ENCODE measurements at regions not wholly inside any gene's neighbourhood (a gene's known extent, or its start where the extent isn't known, plus 50 kb on each side); places are given as distances from the start of the nearest gene placed in this dataset.

DNA sequence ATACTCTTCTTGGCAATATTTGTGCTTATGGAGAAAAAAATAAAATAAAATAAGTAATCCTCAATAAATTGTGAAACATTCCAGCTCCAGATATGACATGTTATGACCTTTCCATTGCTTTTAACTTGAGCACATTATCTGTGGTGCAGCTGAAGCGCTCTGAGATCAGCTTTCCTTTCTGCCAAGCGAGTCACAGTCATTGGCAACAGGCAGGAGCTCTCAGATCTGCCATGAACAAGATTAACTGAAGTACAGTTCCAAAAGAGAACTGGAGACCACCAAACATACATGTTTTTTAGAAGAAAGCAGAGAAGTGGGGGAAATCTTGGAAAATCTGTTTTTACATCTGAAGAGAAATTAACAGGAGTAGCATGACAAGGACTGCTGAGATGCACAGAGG lies 89.2 kb upstream of the DSCAM start:
- no peak overlapping the region for H3K23ac ChIP-seq (ENCODE audit: low read depth, low read length)
- H4K8ac ChIP-seq (ENCODE audit: low read depth in 2 of 2, low read length in 2 of 2) = no peak overlapping the region
- no peak overlapping the region for H3K9ac ChIP-seq (ENCODE audit: low read depth, low read length)
- H3K79me1 ChIP-seq (ENCODE audit: low read depth in 1 of 2, low read length in 2 of 2) = no peaks in the 10 kb centered on the region
- ChIA-PET POLR2A (ENCODE audit: unreplicated experiment) (no interaction called here), CTCF (no interaction called here)
- intact Hi-C loops (cut with micrococcal nuclease) = no loop called here
- WGBS, 2 experiments (ENCODE audit: extremely low coverage in 2 of 2, insufficient read length in 1 of 2) = no CpG with 5 or more reads among the region's 2 CpGs
- dilution Hi-C loops (cut with HindIII; ENCODE audit: low sequenced_read_pairs, unreplicated experiment) = no loop called here
- H3K4me3 ChIP-seq (ENCODE audit: insufficient read depth, low read depth, low read length) = no peak overlapping the region
- H3K9me1 ChIP-seq (ENCODE audit: insufficient read depth, low read length) = no peaks in the 10 kb centered on the region
- no peak overlapping the region for H2BK15ac ChIP-seq (ENCODE audit: low read depth, low read length)
- no peak overlapping the region for H4K5ac ChIP-seq (ENCODE audit: low read depth, low read length)
- no peaks in the 10 kb centered on the region for H3K27me3 ChIP-seq (ENCODE audit: control insufficient read depth, insufficient read depth, low read length)
- no peak overlapping the region for H2BK5ac ChIP-seq (ENCODE audit: low read depth, low read length, poor library complexity, severe bottlenecking)
- no peak overlapping the region for H3K4ac ChIP-seq (ENCODE audit: low read depth, low read length)
- H4K20me1 ChIP-seq (ENCODE audit: insufficient read depth, low read length) = no peaks in the 10 kb centered on the region
- no peaks in the 10 kb centered on the region for H3K36me3 ChIP-seq (ENCODE audit: control insufficient read depth, insufficient read depth, low read length)
- TF ChIP-seq RFX5 (IDR thresholded peaks at IDR 0.05; ENCODE audit: low read depth, low read length) = no peak
- TF ChIP-seq RAD21 (IDR thresholded peaks at IDR 0.05; ENCODE audit: low read length) = no peak
- TF ChIP-seq, protein P1, sequence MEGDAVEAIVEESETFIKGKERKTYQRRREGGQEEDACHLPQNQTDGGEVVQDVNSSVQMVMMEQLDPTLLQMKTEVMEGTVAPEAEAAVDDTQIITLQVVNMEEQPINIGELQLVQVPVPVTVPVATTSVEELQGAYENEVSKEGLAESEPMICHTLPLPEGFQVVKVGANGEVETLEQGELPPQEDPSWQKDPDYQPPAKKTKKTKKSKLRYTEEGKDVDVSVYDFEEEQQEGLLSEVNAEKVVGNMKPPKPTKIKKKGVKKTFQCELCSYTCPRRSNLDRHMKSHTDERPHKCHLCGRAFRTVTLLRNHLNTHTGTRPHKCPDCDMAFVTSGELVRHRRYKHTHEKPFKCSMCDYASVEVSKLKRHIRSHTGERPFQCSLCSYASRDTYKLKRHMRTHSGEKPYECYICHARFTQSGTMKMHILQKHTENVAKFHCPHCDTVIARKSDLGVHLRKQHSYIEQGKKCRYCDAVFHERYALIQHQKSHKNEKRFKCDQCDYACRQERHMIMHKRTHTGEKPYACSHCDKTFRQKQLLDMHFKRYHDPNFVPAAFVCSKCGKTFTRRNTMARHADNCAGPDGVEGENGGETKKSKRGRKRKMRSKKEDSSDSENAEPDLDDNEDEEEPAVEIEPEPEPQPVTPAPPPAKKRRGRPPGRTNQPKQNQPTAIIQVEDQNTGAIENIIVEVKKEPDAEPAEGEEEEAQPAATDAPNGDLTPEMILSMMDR (conservative IDR thresholded peaks at IDR 0.05; ENCODE audit: low read depth, low read length) = no peak
- no peak for TF ChIP-seq FOS (IDR thresholded peaks at IDR 0.05; ENCODE audit: low read depth, low read length)
- TF ChIP-seq RCOR1 (IDR thresholded peaks at IDR 0.05; ENCODE audit: insufficient replicate concordance, low read length) = no peak
- TF ChIP-seq, protein P2, sequence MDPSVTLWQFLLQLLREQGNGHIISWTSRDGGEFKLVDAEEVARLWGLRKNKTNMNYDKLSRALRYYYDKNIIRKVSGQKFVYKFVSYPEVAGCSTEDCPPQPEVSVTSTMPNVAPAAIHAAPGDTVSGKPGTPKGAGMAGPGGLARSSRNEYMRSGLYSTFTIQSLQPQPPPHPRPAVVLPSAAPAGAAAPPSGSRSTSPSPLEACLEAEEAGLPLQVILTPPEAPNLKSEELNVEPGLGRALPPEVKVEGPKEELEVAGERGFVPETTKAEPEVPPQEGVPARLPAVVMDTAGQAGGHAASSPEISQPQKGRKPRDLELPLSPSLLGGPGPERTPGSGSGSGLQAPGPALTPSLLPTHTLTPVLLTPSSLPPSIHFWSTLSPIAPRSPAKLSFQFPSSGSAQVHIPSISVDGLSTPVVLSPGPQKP (IDR thresholded peaks at IDR 0.05; ENCODE audit: borderline replicate concordance, low read depth, low read length) = no peak
- no peak for TF ChIP-seq BHLHE40 (IDR thresholded peaks at IDR 0.05; ENCODE audit: low read depth, low read length)
- TF ChIP-seq NFE2L2 (IDR thresholded peaks at IDR 0.05; ENCODE audit: low read depth, low read length) = no peak
- TF ChIP-seq CEBPB (IDR thresholded peaks at IDR 0.05; ENCODE audit: low read depth, low read length) = no peak
- TF ChIP-seq SMC3 (IDR thresholded peaks at IDR 0.05; ENCODE audit: low read depth, low read length) = no peak
- no peak for TF ChIP-seq MAFK (IDR thresholded peaks at IDR 0.05; ENCODE audit: low read depth, low read length)
- TF ChIP-seq MXI1 (IDR thresholded peaks at IDR 0.05; ENCODE audit: borderline replicate concordance, low read depth, low read length) = no peak
- TF ChIP-seq MAZ (IDR thresholded peaks at IDR 0.05; ENCODE audit: borderline replicate concordance, low read depth, low read length) = no peak
- TF ChIP-seq, protein P3, sequence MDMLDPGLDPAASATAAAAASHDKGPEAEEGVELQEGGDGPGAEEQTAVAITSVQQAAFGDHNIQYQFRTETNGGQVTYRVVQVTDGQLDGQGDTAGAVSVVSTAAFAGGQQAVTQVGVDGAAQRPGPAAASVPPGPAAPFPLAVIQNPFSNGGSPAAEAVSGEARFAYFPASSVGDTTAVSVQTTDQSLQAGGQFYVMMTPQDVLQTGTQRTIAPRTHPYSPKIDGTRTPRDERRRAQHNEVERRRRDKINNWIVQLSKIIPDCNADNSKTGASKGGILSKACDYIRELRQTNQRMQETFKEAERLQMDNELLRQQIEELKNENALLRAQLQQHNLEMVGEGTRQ (IDR thresholded peaks at IDR 0.05; ENCODE audit: low read depth, low read length) = no peak
- TF ChIP-seq POLR2A (IDR thresholded peaks at IDR 0.05; ENCODE audit: low read depth, low read length) = no peak
- no peak for TF ChIP-seq CHD1 (IDR thresholded peaks at IDR 0.05; ENCODE audit: low read depth, low read length)
- H3K9me3 ChIP-seq (ENCODE audit: control insufficient read depth, insufficient read depth, low read length) = peaks cover 27% of the 10 kb centered on the region
- H3K4me2 ChIP-seq (ENCODE audit: low read depth, low read length) = no peak overlapping the region
- no peak overlapping the region for H2AFZ ChIP-seq (replicated peaks; ENCODE audit: low read length, poor library complexity)
- no peak overlapping the region for H2AK9ac ChIP-seq (replicated peaks; ENCODE audit: low read depth, low read length, poor library complexity)
- no peak overlapping the region for H3K56ac ChIP-seq (ENCODE audit: extremely low read depth, insufficient read depth, low read length)
- no TSS peak for BruUV-seq (replicated peaks)
- H2BK120ac ChIP-seq (ENCODE audit: low read depth, low read length) = no peak overlapping the region
- H3K27ac ChIP-seq (ENCODE audit: insufficient read depth, low read length) = no peak overlapping the region
- no peak for DNase-seq
- H2BK20ac ChIP-seq (ENCODE audit: low read depth, low read length) = no peak overlapping the region
- no peak overlapping the region for H2AK5ac ChIP-seq (ENCODE audit: low read depth, low read length)
- H3K14ac ChIP-seq (replicated peaks; ENCODE audit: low read depth, low read length) = no peak overlapping the region
- ATAC-seq (ENCODE audit: low read depth) = no peak
- in situ Hi-C loops (cut with MboI; ENCODE audit: low sequenced_read_pairs) = no loop called here
- H3K18ac ChIP-seq (ENCODE audit: low read depth, low read length) = no peak overlapping the region
- H3K4me1 ChIP-seq (ENCODE audit: control insufficient read depth, insufficient read depth, low read length) = no peaks in the 10 kb centered on the region
- no peak overlapping the region for H4K91ac ChIP-seq (ENCODE audit: insufficient read depth, low read depth, low read length)
